ENCODE measurements at regions not wholly inside any gene's neighbourhood (a gene's known extent, or its start where the extent isn't known, plus 50 kb on each side); places are given as distances from the start of the nearest gene placed in this dataset.
"Not testable (repeated sequence)": the region's sequence is repeated elsewhere in the genome, so short reads cannot be mapped to it uniquely, and the experiment has no call there.

DNA sequence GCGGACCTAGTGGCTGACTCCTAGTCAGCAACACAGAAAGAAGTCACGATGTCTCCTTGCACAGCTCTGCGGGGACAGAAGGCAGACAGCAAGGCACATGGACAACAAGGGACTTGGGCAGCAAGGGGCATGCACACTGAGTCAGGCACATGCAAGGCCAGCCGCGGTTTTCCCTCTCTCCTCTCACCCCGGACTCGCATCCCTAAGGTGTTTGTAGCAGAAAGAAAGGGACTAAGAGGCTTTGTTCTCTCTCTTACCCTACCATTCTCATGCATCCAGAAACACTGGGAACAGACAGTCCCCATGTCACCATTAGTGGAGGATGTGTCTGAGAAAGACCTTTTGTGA is 193.3 kb upstream of the PHF14 start:
- Histone ChIP-seq H4K20me1 (ENCODE audit: control insufficient read depth, extremely low read depth, insufficient read depth, low read length) (no peaks in the 10 kb centered on the region), H3K9me1 (ENCODE audit: control insufficient read depth, extremely low read depth, insufficient read depth, low read length) (no peaks in the 10 kb centered on the region), H3K4me3 (ENCODE audit: control insufficient read depth in 2 of 3, extremely low read depth in 1 of 3, insufficient read depth in 2 of 3, low read depth in 1 of 3, low read length in 3 of 3) (no peak overlapping the region), H3K9ac (ENCODE audit: control insufficient read depth, extremely low read depth, insufficient read depth, low read length) (no peak overlapping the region), H3K4me1 (ENCODE audit: control insufficient read depth, extremely low read depth, insufficient read depth, low read length) (no peaks in the 10 kb centered on the region), H2AFZ (ENCODE audit: control insufficient read depth, low read length) (no peak overlapping the region), H3K9me3 (ENCODE audit: control insufficient read depth, low read depth, low read length) (no peaks in the 10 kb centered on the region), H3K27me3 (ENCODE audit: control insufficient read depth, extremely low read depth, insufficient read depth, low read length) (no peaks in the 10 kb centered on the region), H3K27ac (ENCODE audit: control insufficient read depth, insufficient read depth, low read length) (no peak overlapping the region), H3K79me2 (ENCODE audit: control insufficient read depth, insufficient read depth, low read length) (no peaks in the 10 kb centered on the region), H3K36me3 (ENCODE audit: control insufficient read depth in 2 of 2, extremely low read depth in 1 of 2, insufficient read depth in 2 of 2, low read length in 2 of 2) (no peaks in the 10 kb centered on the region), H3K4me2 (ENCODE audit: control insufficient read depth, extremely low read depth, insufficient read depth, low read depth, low read length) (no peak overlapping the region)
- DNase-seq (ENCODE audit: low read depth, low spot score) (no peak), FAIRE-seq (no peak)
- TF ChIP-seq EZH2 (IDR thresholded peaks at IDR 0.05; ENCODE audit: low read length) = no peak
- TF ChIP-seq CTCF (optimal IDR thresholded peaks at IDR 0.05 in 1 of 3, IDR thresholded peaks at IDR 0.05 in 1 of 3, conservative IDR thresholded peaks at IDR 0.05 in 1 of 3; ENCODE audit: extremely low read depth in 1 of 3, insufficient read depth in 2 of 3, low read length in 3 of 3) = no peak
- dilution Hi-C loops (cut with MboI; ENCODE audit: extremely low pct_ligation_motif_present, low sequenced_read_pairs) = no loop called here

DNA sequence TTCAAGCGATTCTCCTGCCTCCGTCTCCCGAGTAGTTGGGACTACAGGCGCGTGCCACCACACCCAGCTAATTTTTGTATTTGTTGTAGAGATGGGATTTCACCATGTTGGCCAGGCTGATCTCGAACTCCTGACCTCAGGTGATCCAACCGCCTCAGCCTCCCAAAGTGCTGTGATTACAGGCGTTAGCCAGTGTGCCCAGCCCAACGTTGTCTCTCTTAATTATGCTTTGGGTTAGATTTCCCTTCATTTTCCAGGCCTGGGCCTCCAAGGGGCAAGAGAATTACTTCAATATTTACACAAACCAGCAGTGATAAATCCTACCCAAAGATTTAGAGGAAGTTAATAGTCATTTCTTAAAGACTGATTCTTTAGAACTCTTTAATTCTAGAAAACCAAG is 186.7 kb upstream of the PHF14 start:
- H2AFZ ChIP-seq (ENCODE audit: control insufficient read depth, low read length); H3K36me3 ChIP-seq (ENCODE audit: control insufficient read depth in 2 of 2, extremely low read depth in 1 of 2, insufficient read depth in 2 of 2, low read length in 2 of 2); H3K9me1 ChIP-seq (ENCODE audit: control insufficient read depth, extremely low read depth, insufficient read depth, low read length); H3K9me3 ChIP-seq (ENCODE audit: control insufficient read depth, low read depth, low read length); H4K20me1 ChIP-seq (ENCODE audit: control insufficient read depth, extremely low read depth, insufficient read depth, low read length); dilution Hi-C loops (cut with MboI; ENCODE audit: extremely low pct_ligation_motif_present, low sequenced_read_pairs); DNase-seq (ENCODE audit: low read depth, low spot score); H3K9ac ChIP-seq (ENCODE audit: control insufficient read depth, extremely low read depth, insufficient read depth, low read length); H3K4me1 ChIP-seq (ENCODE audit: control insufficient read depth, extremely low read depth, insufficient read depth, low read length); H3K27ac ChIP-seq (ENCODE audit: control insufficient read depth, insufficient read depth, low read length); H3K4me3 ChIP-seq (ENCODE audit: control insufficient read depth in 2 of 3, extremely low read depth in 1 of 3, insufficient read depth in 2 of 3, low read depth in 1 of 3, low read length in 3 of 3); FAIRE-seq; H3K27me3 ChIP-seq (ENCODE audit: control insufficient read depth, extremely low read depth, insufficient read depth, low read length); H3K79me2 ChIP-seq (ENCODE audit: control insufficient read depth, insufficient read depth, low read length); H3K4me2 ChIP-seq (ENCODE audit: control insufficient read depth, extremely low read depth, insufficient read depth, low read depth, low read length): not testable (repeated sequence)

GRCh38 chr7:10789170-10789569 is 184.5 kb upstream of the PHF14 start:
- dilution Hi-C loops (cut with MboI; ENCODE audit: extremely low pct_ligation_motif_present, low sequenced_read_pairs) = no loop called here
- Histone ChIP-seq H3K4me3 (ENCODE audit: control insufficient read depth in 2 of 3, extremely low read depth in 1 of 3, insufficient read depth in 2 of 3, low read depth in 1 of 3, low read length in 3 of 3) (no peak overlapping the region), H3K9ac (ENCODE audit: control insufficient read depth, extremely low read depth, insufficient read depth, low read length) (no peak overlapping the region), H3K79me2 (ENCODE audit: control insufficient read depth, insufficient read depth, low read length) (no peaks in the 10 kb centered on the region), H3K27me3 (ENCODE audit: control insufficient read depth, extremely low read depth, insufficient read depth, low read length) (no peaks in the 10 kb centered on the region), H3K36me3 (ENCODE audit: control insufficient read depth in 2 of 2, extremely low read depth in 1 of 2, insufficient read depth in 2 of 2, low read length in 2 of 2) (no peaks in the 10 kb centered on the region), H3K4me2 (ENCODE audit: control insufficient read depth, extremely low read depth, insufficient read depth, low read depth, low read length) (no peak overlapping the region), H3K9me3 (ENCODE audit: control insufficient read depth, low read depth, low read length) (no peaks in the 10 kb centered on the region), H3K9me1 (ENCODE audit: control insufficient read depth, extremely low read depth, insufficient read depth, low read length) (no peaks in the 10 kb centered on the region), H3K4me1 (ENCODE audit: control insufficient read depth, extremely low read depth, insufficient read depth, low read length) (no peaks in the 10 kb centered on the region), H3K27ac (ENCODE audit: control insufficient read depth, insufficient read depth, low read length) (no peak overlapping the region), H4K20me1 (ENCODE audit: control insufficient read depth, extremely low read depth, insufficient read depth, low read length) (no peaks in the 10 kb centered on the region), H2AFZ (ENCODE audit: control insufficient read depth, low read length) (no peak overlapping the region)
- FAIRE-seq = no peak
- no peak for TF ChIP-seq EZH2 (IDR thresholded peaks at IDR 0.05; ENCODE audit: low read length)
- TF ChIP-seq CTCF (optimal IDR thresholded peaks at IDR 0.05 in 1 of 3, IDR thresholded peaks at IDR 0.05 in 1 of 3, conservative IDR thresholded peaks at IDR 0.05 in 1 of 3; ENCODE audit: extremely low read depth in 1 of 3, insufficient read depth in 2 of 3, low read length in 3 of 3) = no peak
- DNase-seq (ENCODE audit: low read depth, low spot score) = no peak

Data from keratinocyte (primary cell).